ENCODE measurements at regions not wholly inside any gene's neighbourhood (a gene's known extent, or its start where the extent isn't known, plus 50 kb on each side); places are given as distances from the start of the nearest gene placed in this dataset.

GRCh38 chr11:45748801-45749200 lies 56.1 kb upstream of the SLC35C1 start:
- TF ChIP-seq CTCF (IDR thresholded peaks at IDR 0.05) = no peak
- TF ChIP-seq POLR2A (IDR thresholded peaks at IDR 0.05) = no peak

All from testis (tissue), 2 donors.